Kidney epithelial cell (primary cell): ENCODE measurements at regions not wholly inside any gene's neighbourhood (a gene's known extent, or its start where the extent isn't known, plus 50 kb on each side); places are given as distances from the start of the nearest gene placed in this dataset.
"Not testable (repeated sequence)": the region's sequence is repeated elsewhere in the genome, so short reads cannot be mapped to it uniquely, and the experiment has no call there.

Experiments used
- DNase-seq: peaks from one replicate; pipeline ENCODE4 v3.0.0-alpha.2; 2010; ENCODE audit warnings: low read depth
- H3K27me3 ChIP-seq: 2 replicates; pipeline ENCODE4 v1.6.0; 2011; ENCODE audit warnings: low read length; ENCODE audit not compliant: control insufficient read depth, insufficient read depth
- H3K36me3 ChIP-seq: 2 replicates; pipeline ENCODE4 v1.5.1; 2011; ENCODE audit warnings: low read length; ENCODE audit not compliant: control insufficient read depth, insufficient read depth
- H3K4me3 ChIP-seq: 2 replicates; pipeline ENCODE4 v1.5.1; 2011; ENCODE audit warnings: low read depth, mild to moderate bottlenecking, control low read depth, low read length
- CTCF ChIP-seq: IDR thresholded peaks from 2 replicates; pipeline ENCODE4 v1.5.1; 2011; ENCODE audit warnings: mild to moderate bottlenecking, moderate library complexity, low read length, control low read depth, inconsistent platforms; ENCODE audit not compliant: insufficient read depth, poor library complexity, severe bottlenecking

GRCh38 chr2:84231478-84231877 is 227.6 kb downstream of the SUCLG1 start:
- Histone ChIP-seq H3K27me3 (no peaks in the 10 kb centered on the region), H3K36me3 (no peaks in the 10 kb centered on the region), H3K4me3 (no peak overlapping the region)
- DNase-seq, result no peak
- TF ChIP-seq CTCF, result no peak

DNA sequence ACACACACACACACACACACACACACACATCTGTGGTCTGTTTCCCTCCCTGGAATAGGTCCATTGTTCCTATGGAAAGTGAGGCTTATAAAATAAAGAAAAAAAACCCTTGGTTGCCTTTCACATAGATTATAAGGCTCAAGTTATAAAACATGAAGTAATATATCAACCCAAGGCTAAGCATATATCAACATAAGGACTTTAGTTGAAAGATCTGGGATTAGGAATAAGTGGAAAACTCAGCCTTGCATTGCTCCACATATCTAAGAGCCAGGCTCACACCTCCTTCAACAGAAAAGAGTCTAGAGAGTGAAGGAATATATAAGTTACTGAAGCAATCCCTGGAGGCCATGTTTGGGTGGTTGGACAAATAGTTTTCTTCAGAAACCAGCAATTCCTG is 235.0 kb downstream of the SUCLG1 start:
- H3K4me3 ChIP-seq, result no peak overlapping the region
- no peaks in the 10 kb centered on the region for H3K27me3 ChIP-seq
- no peak for TF ChIP-seq CTCF
- no peaks in the 10 kb centered on the region for H3K36me3 ChIP-seq
- DNase-seq, result no peak

- DNase-seq, result peak; percentile 37
- Histone ChIP-seq H3K4me3 (no peak overlapping the region), H3K27me3 (no peaks in the 10 kb centered on the region), H3K36me3 (no peaks in the 10 kb centered on the region)
- no peak for TF ChIP-seq CTCF
These were observed 235.9 kb downstream of the SUCLG1 start for GRCh38 chr2:84223191-84223590.

- DNase-seq, H3K27me3 ChIP-seq, H3K36me3 ChIP-seq, H3K4me3 ChIP-seq: not testable (repeated sequence)
These were observed 238.0 kb downstream of the SUCLG1 start for GRCh38 chr2:84221102-84221501.

DNA sequence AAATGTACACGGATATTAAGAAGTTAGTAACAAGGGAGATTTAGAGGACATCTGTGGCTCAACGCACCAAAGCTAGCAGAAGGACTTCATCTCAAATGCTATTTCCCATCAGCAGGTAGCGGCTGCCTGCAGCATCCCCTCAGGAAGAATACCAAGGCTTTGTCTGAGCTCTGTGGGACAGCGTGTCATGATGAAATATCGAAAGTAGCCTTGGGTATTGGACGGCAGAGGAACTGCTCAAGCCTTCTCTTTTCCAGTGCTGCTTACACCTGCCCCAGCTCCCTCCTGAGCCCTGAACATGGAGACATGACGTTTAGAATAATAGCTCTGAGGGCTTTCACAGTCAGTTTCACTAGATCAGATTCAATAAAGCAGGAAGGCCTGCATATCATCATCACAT is 241.6 kb downstream of the SUCLG1 start:
- no peaks in the 10 kb centered on the region for H3K36me3 ChIP-seq
- DNase-seq, result no peak
- TF ChIP-seq CTCF, result no peak
- no peaks in the 10 kb centered on the region for H3K27me3 ChIP-seq
- no peak overlapping the region for H3K4me3 ChIP-seq

DNA sequence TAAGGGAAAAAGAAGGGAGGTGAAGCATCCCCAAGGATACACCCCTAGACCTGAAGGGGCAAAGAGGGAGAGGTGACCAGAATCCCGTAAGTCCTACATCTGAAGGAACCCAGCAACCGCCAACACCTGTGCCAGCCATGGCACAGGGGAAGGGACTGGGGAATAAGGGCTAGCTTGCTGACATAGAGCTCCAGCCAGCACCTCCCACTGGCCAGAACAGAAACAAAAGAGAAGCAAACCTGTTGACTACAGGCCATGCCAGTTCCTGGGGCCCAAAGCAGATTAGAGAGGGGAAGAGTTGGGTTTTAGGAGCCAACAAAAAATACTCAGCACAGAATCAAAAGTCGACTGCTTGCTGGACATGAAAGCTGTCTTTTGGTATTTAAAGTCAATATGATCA is 244.6 kb downstream of the SUCLG1 start:
- Histone ChIP-seq H3K27me3 (no peaks in the 10 kb centered on the region), H3K4me3 (no peak overlapping the region), H3K36me3 (no peaks in the 10 kb centered on the region)
- no peak for TF ChIP-seq CTCF
- no peak for DNase-seq
